ENCODE measurements at regions not wholly inside any gene's neighbourhood (a gene's known extent, or its start where the extent isn't known, plus 50 kb on each side); places are given as distances from the start of the nearest gene placed in this dataset.
"Not testable (repeated sequence)": the region's sequence is repeated elsewhere in the genome, so short reads cannot be mapped to it uniquely, and the experiment has no call there.

- TF ChIP-seq, protein P1, sequence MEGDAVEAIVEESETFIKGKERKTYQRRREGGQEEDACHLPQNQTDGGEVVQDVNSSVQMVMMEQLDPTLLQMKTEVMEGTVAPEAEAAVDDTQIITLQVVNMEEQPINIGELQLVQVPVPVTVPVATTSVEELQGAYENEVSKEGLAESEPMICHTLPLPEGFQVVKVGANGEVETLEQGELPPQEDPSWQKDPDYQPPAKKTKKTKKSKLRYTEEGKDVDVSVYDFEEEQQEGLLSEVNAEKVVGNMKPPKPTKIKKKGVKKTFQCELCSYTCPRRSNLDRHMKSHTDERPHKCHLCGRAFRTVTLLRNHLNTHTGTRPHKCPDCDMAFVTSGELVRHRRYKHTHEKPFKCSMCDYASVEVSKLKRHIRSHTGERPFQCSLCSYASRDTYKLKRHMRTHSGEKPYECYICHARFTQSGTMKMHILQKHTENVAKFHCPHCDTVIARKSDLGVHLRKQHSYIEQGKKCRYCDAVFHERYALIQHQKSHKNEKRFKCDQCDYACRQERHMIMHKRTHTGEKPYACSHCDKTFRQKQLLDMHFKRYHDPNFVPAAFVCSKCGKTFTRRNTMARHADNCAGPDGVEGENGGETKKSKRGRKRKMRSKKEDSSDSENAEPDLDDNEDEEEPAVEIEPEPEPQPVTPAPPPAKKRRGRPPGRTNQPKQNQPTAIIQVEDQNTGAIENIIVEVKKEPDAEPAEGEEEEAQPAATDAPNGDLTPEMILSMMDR (IDR thresholded peaks at IDR 0.05) = not testable (repeated sequence)
- TF ChIP-seq POLR2A (IDR thresholded peaks at IDR 0.05) = not testable (repeated sequence)
These were observed 179.4 kb upstream of the JUN start for GRCh38 chr1:58963287-58963686.

All from ovary (tissue), 3 donors.